HCT116 (cell line): ENCODE measurements at regions not wholly inside any gene's neighbourhood (a gene's known extent, or its start where the extent isn't known, plus 50 kb on each side); places are given as distances from the start of the nearest gene placed in this dataset.

Source experiments
- ATAC-seq: fragments of 200-7000 bp; cut with Tn5 transposase; 2 replicates; pipeline ENCODE4 v1.9.1; 2020; ENCODE audit warnings: mild to moderate bottlenecking, moderate library complexity
- BruUV-seq: library from RNA; stranded (reverse); fragments of 400-500 nt; replicated peaks from 2 replicates; lab custom pipeline; 2021; lab: Mats Ljungman, UMichigan
- CTCF ChIA-PET: fragments of 300-600 bp; sonication (Branson Sonifier 250); formaldehyde crosslinking; loops from one replicate; lab custom pipeline; 2021; ENCODE audit warnings: antibody characterized with exemption; lab: Charles Lee
- POLR2A ChIA-PET: fragments of 300-600, 350-600 bp; sonication (Branson Sonifier 250); formaldehyde crosslinking; loops from one replicate; lab custom pipeline; 2021; ENCODE audit warnings: antibody characterized with exemption; lab: Charles Lee
- RAD21 ChIA-PET, 2 experiments: fragments of 300-600 bp; sonication (Branson Sonifier 250); formaldehyde crosslinking; loops; one replicate each; lab custom pipeline; 2023; ENCODE audit warnings: low total read pairs in 2 of 2; ENCODE audit not compliant: uncharacterized antibody in 2 of 2, unreplicated experiment in 2 of 2, low non-redundant PET in 1 of 2; lab: Charles Lee
- DNase-seq: peaks from one replicate; pipeline ENCODE4 v3.0.0-alpha.2; 2010; ENCODE audit warnings: low read depth, low spot score
- H2AFZ ChIP-seq: fragments of 200-600 bp; shearing (Covaris generic), sonication (generic); 2 replicates; pipeline ENCODE4 v1.6.1; 2017; ENCODE audit warnings: low read depth, mixed run types, mixed read lengths, antibody characterized with exemption, low read length; ENCODE audit not compliant: poor library complexity, severe bottlenecking
- H3K27ac ChIP-seq: 2 replicates; pipeline ENCODE4 v1.5.1; 2012; ENCODE audit warnings: low read depth, low read length
- H3K27me3 ChIP-seq: fragments of 200-600 bp; sonication (generic); 2 replicates; pipeline ENCODE4 v1.6.1; 2016; ENCODE audit warnings: mixed run types, low read length, mixed read lengths; ENCODE audit not compliant: insufficient read depth
- H3K36me3 ChIP-seq, 2 experiments: fragments of 200-500 bp in 1 of 2; fragments of 200-600 bp in 1 of 2; sonication (Bioruptor generic) in 1 of 2; sonication (generic) in 1 of 2; 2 replicates each; pipeline versions ENCODE4 v1.5.1 to v1.6.1; 2014 to 2016; ENCODE audit warnings: low read length in 2 of 2, inconsistent platforms in 1 of 2, mixed read lengths in 1 of 2, mixed run types in 1 of 2; ENCODE audit not compliant: insufficient read depth in 2 of 2, control insufficient read depth in 1 of 2
- H3K4me1 ChIP-seq, 2 experiments: fragments of 200-600 bp in 1 of 2; sonication (generic) in 1 of 2; 2 replicates each; pipeline versions ENCODE4 v1.5.1 to v1.6.1; 2012 to 2017; ENCODE audit warnings: low read length in 2 of 2, inconsistent platforms in 1 of 2, mild to moderate bottlenecking in 1 of 2, mixed read lengths in 1 of 2, mixed run types in 1 of 2, moderate library complexity in 1 of 2; ENCODE audit not compliant: insufficient read depth in 2 of 2, control insufficient read depth in 1 of 2
- H3K4me2 ChIP-seq: fragments of 200-600 bp; sonication (generic); 2 replicates; pipeline ENCODE4 v1.6.1; 2017; ENCODE audit warnings: mixed run types, low read length, mixed read lengths
- H3K4me3 ChIP-seq, 2 experiments: fragments of 200-600 bp in 1 of 2; sonication (generic) in 1 of 2; replicated peaks in 1 of 2; 2 replicates each; pipeline ENCODE4 v1.5.1; 2011 to 2016; ENCODE audit warnings: low read length in 2 of 2, control low read depth in 1 of 2, low read depth in 1 of 2, mild to moderate bottlenecking in 1 of 2, mixed read lengths in 1 of 2, mixed run types in 1 of 2
- H3K79me2 ChIP-seq: fragments of 200-600 bp; sonication (generic); 2 replicates; pipeline ENCODE4 v1.6.1; 2017; ENCODE audit warnings: mild to moderate bottlenecking, mixed run types, low read length, moderate library complexity, mixed read lengths; ENCODE audit not compliant: insufficient read depth
- H3K9ac ChIP-seq: fragments of 200-600 bp; sonication (generic); 2 replicates; pipeline ENCODE4 v1.6.1; 2016; ENCODE audit warnings: low read length, mixed read lengths
- H3K9me2 ChIP-seq: fragments of 200-600 bp; sonication (generic), shearing (Covaris generic); 2 replicates; pipeline ENCODE4 v1.6.1; 2017; ENCODE audit warnings: mixed run types, mild to moderate bottlenecking, moderate library complexity; ENCODE audit not compliant: insufficient read depth
- H3K9me3 ChIP-seq, 2 experiments: fragments of 200-500 bp in 1 of 2; fragments of 200-600 bp in 1 of 2; sonication (Bioruptor generic) in 1 of 2; sonication (generic) in 1 of 2; 2 replicates each; pipeline ENCODE4 v1.6.1; 2014 to 2017; ENCODE audit warnings: low read length in 2 of 2, mixed read lengths in 2 of 2, inconsistent platforms in 1 of 2, low read depth in 1 of 2, mild to moderate bottlenecking in 1 of 2, mixed run types in 1 of 2, moderate library complexity in 1 of 2; ENCODE audit not compliant: control insufficient read depth in 1 of 2, insufficient read depth in 1 of 2
- H4K20me1 ChIP-seq: fragments of 200-600 bp; sonication (generic), shearing (Covaris generic); 2 replicates; pipeline ENCODE4 v1.6.1; 2017; ENCODE audit warnings: mixed run types, mild to moderate bottlenecking, moderate library complexity; ENCODE audit not compliant: insufficient read depth
- CBX3 ChIP-seq: IDR thresholded peaks from 2 replicates; pipeline ENCODE4 v1.6.1; 2012; ENCODE audit warnings: low read depth
- EGR1 ChIP-seq: IDR thresholded peaks from 2 replicates; pipeline ENCODE4 v1.6.1; 2012; ENCODE audit warnings: low read depth
- EZH2phosphoT487 ChIP-seq: fragments of 200-600 bp; IDR thresholded peaks from 2 replicates; pipeline ENCODE4 v1.6.1; 2018; ENCODE audit warnings: antibody characterized with exemption, borderline replicate concordance
- JUND ChIP-seq: IDR thresholded peaks from 2 replicates; pipeline ENCODE4 v1.6.1; 2012
- RAD21 ChIP-seq: IDR thresholded peaks from 2 replicates; pipeline ENCODE4 v1.6.1; 2012; ENCODE audit warnings: low read depth, mild to moderate bottlenecking
- SP1 ChIP-seq: IDR thresholded peaks from 2 replicates; pipeline ENCODE4 v1.6.1; 2012; ENCODE audit warnings: low read depth
- ZFX ChIP-seq: fragments of 450-650 bp; IDR thresholded peaks from 2 replicates; pipeline ENCODE4 v1.6.1; 2017
- ZNF274 ChIP-seq: fragments of 200-500 bp; sonication (Bioruptor generic); IDR thresholded peaks from 2 replicates; pipeline ENCODE4 v1.6.1; 2014; ENCODE audit warnings: mild to moderate bottlenecking, low read depth, low read length, inconsistent platforms
- intact Hi-C: fragments of 100-400 bp; cut with micrococcal nuclease; formaldehyde crosslinking; loops from 2 replicates; pipeline ENCODE4 v1.10.0; 2022
- TF ChIP-seq, protein P1 (sequence below), 3 experiments: fragments of 200-600 bp in 1 of 3; sonication (generic) in 1 of 3; IDR thresholded peaks in 2 of 3; conservative IDR thresholded peaks in 1 of 3; 2 replicates each; pipeline ENCODE4 v1.5.1; 2012 to 2017; ENCODE audit warnings: low read depth in 2 of 3, low read length in 2 of 3, antibody characterized with exemption in 1 of 3, borderline replicate concordance in 1 of 3, control low read depth in 1 of 3, mild to moderate bottlenecking in 1 of 3, mixed read lengths in 1 of 3, mixed run types in 1 of 3, moderate library complexity in 1 of 3; ENCODE audit not compliant: insufficient read depth in 1 of 3

DNA sequence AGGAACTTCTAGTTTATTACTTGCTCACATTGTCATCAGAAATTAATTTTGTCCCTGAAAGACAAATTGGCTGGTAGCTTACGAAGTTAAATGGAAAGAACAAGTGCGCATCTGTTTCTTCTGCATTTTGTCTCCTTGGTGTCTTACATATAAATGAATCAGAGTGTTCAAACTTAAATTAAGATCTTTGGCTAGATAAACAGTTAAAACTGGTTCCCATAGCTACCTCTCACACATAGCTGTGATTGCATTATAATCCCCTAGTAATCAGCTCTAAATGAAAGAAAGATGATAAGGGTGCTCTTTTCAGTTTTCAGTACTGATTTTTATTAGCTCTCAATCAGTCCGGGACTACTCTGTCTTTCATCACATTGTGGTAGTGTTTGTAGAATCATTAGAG is 124.2 kb upstream of the LMO4 start (continued):
- TF ChIP-seq EZH2phosphoT487 (no peak), RAD21 (no peak), ZNF274 (no peak)
- TF ChIP-seq, protein P1, sequence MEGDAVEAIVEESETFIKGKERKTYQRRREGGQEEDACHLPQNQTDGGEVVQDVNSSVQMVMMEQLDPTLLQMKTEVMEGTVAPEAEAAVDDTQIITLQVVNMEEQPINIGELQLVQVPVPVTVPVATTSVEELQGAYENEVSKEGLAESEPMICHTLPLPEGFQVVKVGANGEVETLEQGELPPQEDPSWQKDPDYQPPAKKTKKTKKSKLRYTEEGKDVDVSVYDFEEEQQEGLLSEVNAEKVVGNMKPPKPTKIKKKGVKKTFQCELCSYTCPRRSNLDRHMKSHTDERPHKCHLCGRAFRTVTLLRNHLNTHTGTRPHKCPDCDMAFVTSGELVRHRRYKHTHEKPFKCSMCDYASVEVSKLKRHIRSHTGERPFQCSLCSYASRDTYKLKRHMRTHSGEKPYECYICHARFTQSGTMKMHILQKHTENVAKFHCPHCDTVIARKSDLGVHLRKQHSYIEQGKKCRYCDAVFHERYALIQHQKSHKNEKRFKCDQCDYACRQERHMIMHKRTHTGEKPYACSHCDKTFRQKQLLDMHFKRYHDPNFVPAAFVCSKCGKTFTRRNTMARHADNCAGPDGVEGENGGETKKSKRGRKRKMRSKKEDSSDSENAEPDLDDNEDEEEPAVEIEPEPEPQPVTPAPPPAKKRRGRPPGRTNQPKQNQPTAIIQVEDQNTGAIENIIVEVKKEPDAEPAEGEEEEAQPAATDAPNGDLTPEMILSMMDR (IDR thresholded peaks at IDR 0.05 in 2 of 3, conservative IDR thresholded peaks at IDR 0.05 in 1 of 3; ENCODE audit: borderline replicate concordance in 1 of 3, insufficient read depth in 1 of 3, low read depth in 2 of 3, low read length in 2 of 3), result no peak

DNA sequence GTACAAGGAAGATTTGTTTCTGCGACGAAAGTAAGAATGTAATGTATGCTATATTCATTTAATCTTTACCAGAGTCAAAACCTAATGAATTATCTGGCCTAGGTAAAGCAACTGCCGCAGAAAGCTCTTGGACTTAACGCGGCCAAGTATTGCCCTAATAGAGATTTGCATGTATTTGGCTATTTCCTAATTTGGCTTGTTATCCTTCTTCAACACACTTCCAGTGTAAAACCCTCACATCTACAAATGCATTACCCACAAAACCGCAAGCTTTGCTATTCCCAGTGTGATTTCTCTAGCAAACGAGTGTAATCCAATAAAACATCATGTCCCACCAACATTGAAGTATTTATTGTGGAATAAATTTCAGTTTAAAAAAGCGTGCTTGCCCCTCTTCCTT is 123.8 kb upstream of the LMO4 start:
- Histone ChIP-seq H3K36me3 (no peaks in the 10 kb centered on the region), H3K4me3 (no peak overlapping the region), H3K79me2 (no peaks in the 10 kb centered on the region), H3K9me2 (no peaks in the 10 kb centered on the region), H4K20me1 (no peaks in the 10 kb centered on the region), H3K4me2 (no peak overlapping the region), H3K9ac (no peak overlapping the region), H3K27ac (no peak overlapping the region), H2AFZ (no peak overlapping the region), H3K27me3 (0 out of 2 replicates have a peak, but pooled peaks cover 4% of the 10 kb centered on the region), H3K4me1 (no peaks in the 10 kb centered on the region), H3K9me3 (no peaks in the 10 kb centered on the region)
- no TSS peak for BruUV-seq
- ChIA-PET RAD21 (no interaction called here), CTCF (no interaction called here), POLR2A (no interaction called here)
- no peak for DNase-seq
- intact Hi-C loops, result no loop called here
- ATAC-seq, result no peak
- no peak for TF ChIP-seq JUND
- TF ChIP-seq ZFX, result no peak
- no peak for TF ChIP-seq EGR1
- TF ChIP-seq CBX3, result no peak
- no peak for TF ChIP-seq SP1
